ENCODE measurements at regions not wholly inside any gene's neighbourhood (a gene's known extent, or its start where the extent isn't known, plus 50 kb on each side); places are given as distances from the start of the nearest gene placed in this dataset.
"Not testable (repeated sequence)": the region's sequence is repeated elsewhere in the genome, so short reads cannot be mapped to it uniquely, and the experiment has no call there.

DNA sequence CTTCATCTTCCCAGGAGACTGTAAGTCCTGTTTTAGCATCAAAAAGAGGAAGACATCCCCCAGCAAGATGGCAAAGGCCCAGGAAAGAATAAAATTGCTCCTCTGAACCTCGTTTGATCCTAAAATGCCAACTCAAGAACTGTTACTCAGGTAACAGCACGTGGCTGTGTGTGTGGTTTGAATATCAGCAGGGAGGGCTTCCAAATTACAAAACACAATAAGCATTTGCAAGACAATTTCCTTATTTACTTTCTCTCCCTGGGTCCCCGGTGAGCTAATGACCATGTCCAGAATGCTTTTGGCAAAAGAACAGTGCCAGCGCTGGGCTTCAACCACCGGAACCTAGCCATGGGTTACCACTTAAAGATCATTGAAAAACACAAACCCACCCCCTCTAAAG lies 163.6 kb downstream of the C1D start:
- Histone ChIP-seq H3K4me3 (no peak overlapping the region), H3K27me3 (no peaks in the 10 kb centered on the region), H3K36me3 (no peaks in the 10 kb centered on the region), H3K4me1 (peaks cover 14% of the 10 kb centered on the region), H3K27ac (no peak overlapping the region), H3K4me2 (peak overlapping the region; percentile 55), H3K9ac (no peak overlapping the region), H3K9me3 (no peaks in the 10 kb centered on the region), H4K20me1 (no peaks in the 10 kb centered on the region)
- TF ChIP-seq Cebpa-rat (IDR thresholded peaks at IDR 0.05): no peak

DNA sequence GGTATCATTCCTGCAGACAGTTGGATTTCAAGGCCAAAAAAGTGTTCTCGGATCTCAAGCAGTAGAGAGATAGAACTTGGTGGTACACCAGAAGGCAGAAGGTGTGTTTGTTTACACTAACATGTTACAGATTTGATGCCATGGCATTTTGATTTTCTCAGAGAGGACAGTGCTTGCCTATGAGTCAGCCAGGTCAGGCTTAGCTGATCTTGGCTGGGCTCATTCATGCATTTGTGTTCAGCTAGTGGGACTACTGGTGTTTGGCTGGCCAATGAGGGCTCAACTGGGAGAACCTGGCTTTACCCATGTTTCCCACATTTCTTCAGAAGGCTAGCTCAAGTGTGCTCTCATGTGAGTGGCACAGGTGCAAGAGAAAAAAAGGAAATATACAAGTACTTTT lies 162.0 kb downstream of the C1D start:
- H3K9me3 ChIP-seq: no peaks in the 10 kb centered on the region
- H3K9ac ChIP-seq: no peak overlapping the region
- H3K4me3 ChIP-seq: no peak overlapping the region
- no peak overlapping the region for H3K27ac ChIP-seq
- H4K20me1 ChIP-seq: no peaks in the 10 kb centered on the region
- peaks cover 29% of the 10 kb centered on the region for H3K4me1 ChIP-seq
- H3K27me3 ChIP-seq: no peaks in the 10 kb centered on the region
- no peak for TF ChIP-seq Cebpa-rat (IDR thresholded peaks at IDR 0.05)
- H3K4me2 ChIP-seq: no peak overlapping the region
- no peaks in the 10 kb centered on the region for H3K36me3 ChIP-seq

GRCh38 chr2:67904566-67904965 lies 158.2 kb downstream of the C1D start:
- no peak overlapping the region for H3K4me3 ChIP-seq
- H3K9ac ChIP-seq: no peak overlapping the region
- H3K36me3 ChIP-seq: no peaks in the 10 kb centered on the region
- peak overlapping the region; percentile 15; the same call in 1 of the 2 replicates for H3K27ac ChIP-seq
- H3K27me3 ChIP-seq: no peaks in the 10 kb centered on the region
- no peak for TF ChIP-seq Cebpa-rat (IDR thresholded peaks at IDR 0.05)
- H3K4me2 ChIP-seq: peak overlapping the region; percentile 41
- peaks cover 17% of the 10 kb centered on the region for H3K4me1 ChIP-seq
- H4K20me1 ChIP-seq: no peaks in the 10 kb centered on the region
- H3K9me3 ChIP-seq: no peaks in the 10 kb centered on the region

- H3K4me1 ChIP-seq: peaks cover 17% of the 10 kb centered on the region
- H4K20me1 ChIP-seq: no peaks in the 10 kb centered on the region
- H3K9ac ChIP-seq: no peak overlapping the region
- no peaks in the 10 kb centered on the region for H3K36me3 ChIP-seq
- no peaks in the 10 kb centered on the region for H3K9me3 ChIP-seq
- H3K27me3 ChIP-seq: no peaks in the 10 kb centered on the region
- H3K27ac ChIP-seq: peak overlapping the region; percentile 15; the same call in 1 of the 2 replicates
- no peak for TF ChIP-seq Cebpa-rat (IDR thresholded peaks at IDR 0.05)
- peak overlapping the region; percentile 41 for H3K4me2 ChIP-seq
- H3K4me3 ChIP-seq: no peak overlapping the region
These were observed 157.8 kb downstream of the C1D start for GRCh38 chr2:67904966-67905365.

DNA sequence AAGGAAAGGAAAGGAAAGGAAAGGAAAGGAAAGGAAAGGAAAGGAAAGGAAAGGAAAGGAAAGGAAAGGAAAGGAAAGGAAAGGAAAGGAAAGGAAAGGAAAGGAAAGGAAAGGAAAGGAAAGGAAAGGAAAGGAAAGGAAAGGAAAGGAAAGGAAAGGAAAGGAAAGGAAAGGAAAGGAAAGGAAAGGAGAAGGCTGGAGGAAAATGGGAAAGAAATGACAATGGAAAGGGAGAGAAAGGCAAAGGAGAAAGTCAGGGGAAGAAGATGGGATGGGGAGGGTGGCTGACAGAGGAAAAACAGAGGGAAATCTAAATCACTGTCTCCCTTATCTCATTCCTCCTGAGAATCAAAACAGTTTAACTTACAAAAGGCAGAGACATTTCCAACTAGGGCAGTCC lies 156.3 kb downstream of the C1D start:
- not testable (repeated sequence) for H3K4me2 ChIP-seq, H3K4me3 ChIP-seq, H4K20me1 ChIP-seq, H3K36me3 ChIP-seq, H3K9me3 ChIP-seq, H3K27me3 ChIP-seq, H3K27ac ChIP-seq, H3K9ac ChIP-seq
- peaks cover 17% of the 10 kb centered on the region for H3K4me1 ChIP-seq

DNA sequence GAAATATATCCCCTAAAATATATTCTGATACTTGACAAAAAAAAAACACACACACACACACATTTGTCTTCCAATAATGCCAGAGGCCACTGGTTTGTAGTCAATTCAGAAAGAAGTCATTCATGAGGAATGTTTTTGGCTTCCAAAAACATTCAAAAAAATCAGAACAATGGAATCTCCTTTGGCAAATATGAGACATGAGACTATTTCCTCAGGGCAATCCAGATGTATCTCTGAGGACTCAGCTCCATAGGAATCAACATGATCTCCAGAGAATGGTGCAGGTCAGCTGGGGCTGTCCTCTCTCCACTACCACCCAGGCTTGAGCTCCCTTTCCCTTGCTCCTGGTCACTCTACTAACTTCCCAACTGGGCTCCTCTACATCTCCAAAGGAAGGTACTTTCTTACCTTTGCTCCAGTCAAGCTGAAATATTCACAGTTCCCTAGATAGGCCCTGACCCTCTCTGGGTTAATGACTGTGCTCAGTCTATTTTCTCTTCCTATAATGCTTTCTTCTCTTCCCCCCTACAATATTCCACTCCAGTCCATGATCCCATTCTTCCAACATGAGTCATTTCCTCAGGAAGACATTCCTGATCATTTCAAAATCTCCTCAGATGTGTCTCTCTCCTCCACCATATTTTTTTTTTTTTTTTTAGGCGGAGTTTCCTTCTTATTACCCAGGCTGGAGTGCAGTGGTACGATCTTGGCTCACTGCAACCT lies 145.3 kb downstream of the C1D start:
- no peaks in the 10 kb centered on the region for H3K36me3 ChIP-seq
- H3K27ac ChIP-seq: no peak overlapping the region
- no peak for TF ChIP-seq Cebpa-rat (IDR thresholded peaks at IDR 0.05)
- no peaks in the 10 kb centered on the region for H4K20me1 ChIP-seq
- no peak overlapping the region for H3K9ac ChIP-seq
- H3K4me2 ChIP-seq: no peak overlapping the region
- H3K27me3 ChIP-seq: no peaks in the 10 kb centered on the region
- no peaks in the 10 kb centered on the region for H3K4me1 ChIP-seq
- H3K4me3 ChIP-seq: no peak overlapping the region
- no peaks in the 10 kb centered on the region for H3K9me3 ChIP-seq

DNA sequence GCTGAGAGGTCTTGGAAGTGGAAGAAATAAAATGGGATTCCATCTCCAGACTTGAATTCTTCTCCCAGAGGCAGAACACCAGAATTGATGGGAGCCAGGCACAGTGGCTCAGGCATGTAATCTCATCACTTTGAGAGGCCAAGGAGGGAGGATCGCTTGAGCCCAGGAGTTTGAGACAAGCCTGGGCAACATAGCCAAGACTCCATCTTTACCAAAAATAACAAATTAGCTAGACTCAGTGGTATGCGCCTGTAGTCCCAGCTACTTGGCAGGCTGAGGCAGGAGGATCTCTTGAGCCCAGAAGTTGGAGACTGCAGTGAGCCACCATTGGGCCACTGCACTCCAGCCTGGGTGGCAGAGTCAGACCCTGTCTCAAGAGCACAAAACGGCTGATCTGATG lies 144.3 kb downstream of the C1D start:
- H3K9me3 ChIP-seq: no peaks in the 10 kb centered on the region
- H3K4me3 ChIP-seq: no peak overlapping the region
- peaks cover 1% of the 10 kb centered on the region for H3K4me1 ChIP-seq
- no peaks in the 10 kb centered on the region for H3K27me3 ChIP-seq
- H3K27ac ChIP-seq: no peak overlapping the region
- no peaks in the 10 kb centered on the region for H4K20me1 ChIP-seq
- no peak overlapping the region for H3K4me2 ChIP-seq
- TF ChIP-seq Cebpa-rat (IDR thresholded peaks at IDR 0.05): no peak
- H3K36me3 ChIP-seq: no peaks in the 10 kb centered on the region
- H3K9ac ChIP-seq: no peak overlapping the region

DNA sequence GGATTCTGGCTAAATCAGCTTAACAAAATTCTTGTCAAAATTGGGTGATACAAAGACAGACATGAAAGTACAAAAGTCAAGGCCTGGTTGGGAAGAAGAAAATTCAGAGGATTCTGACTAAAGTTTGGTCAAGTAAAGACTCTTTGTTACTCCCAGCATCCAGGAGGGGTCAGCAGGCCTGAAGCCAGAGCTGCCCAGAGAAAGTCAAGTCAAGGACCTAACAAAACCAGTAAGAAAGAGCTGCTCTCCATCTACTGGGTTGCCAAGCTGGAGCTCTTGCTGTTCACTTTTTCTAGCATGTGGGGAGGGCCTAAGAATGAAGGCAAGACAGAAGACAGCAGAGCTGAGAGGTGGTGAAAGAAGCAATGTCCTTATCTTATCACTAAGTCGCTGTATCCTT lies 143.3 kb downstream of the C1D start:
- no peak for TF ChIP-seq Cebpa-rat (IDR thresholded peaks at IDR 0.05)
- no peak overlapping the region for H3K27ac ChIP-seq

DNA sequence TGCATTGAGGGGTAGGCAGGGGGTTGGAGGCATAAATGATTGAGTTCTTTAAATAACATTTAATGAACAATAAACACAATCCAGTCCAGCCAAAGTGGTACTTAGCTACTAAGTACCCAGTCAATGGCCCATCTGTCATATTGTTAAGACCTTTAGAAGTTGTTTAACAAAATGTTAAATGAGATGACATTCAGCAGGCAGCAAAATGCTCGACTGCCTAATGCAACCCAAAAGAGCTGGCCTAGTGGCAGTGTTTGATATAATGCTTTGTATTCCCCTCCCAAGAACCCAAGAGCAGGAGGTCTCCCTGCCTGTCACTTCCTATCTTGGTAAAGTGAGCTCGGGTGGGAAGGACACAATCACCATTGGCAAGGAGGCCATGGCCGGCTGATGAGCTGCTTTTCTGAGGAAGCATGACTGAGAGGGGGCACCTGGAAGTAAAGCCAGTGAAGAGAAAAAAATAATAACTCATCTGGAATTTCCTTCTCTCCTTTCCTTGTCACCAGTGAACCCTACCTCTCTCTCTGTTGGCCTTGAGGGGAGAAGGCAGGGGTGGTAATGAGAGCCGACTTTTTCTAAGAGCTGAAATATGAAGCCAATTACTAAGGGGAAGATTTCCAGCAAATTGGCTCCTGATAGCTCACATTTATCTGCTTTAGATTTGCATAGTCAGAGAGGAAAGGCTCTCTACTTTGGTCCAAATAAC lies 140.6 kb downstream of the C1D start:
- Histone ChIP-seq H3K27me3 (no peaks in the 10 kb centered on the region), H3K9ac (no peak overlapping the region), H3K36me3 (no peaks in the 10 kb centered on the region), H4K20me1 (no peaks in the 10 kb centered on the region), H3K4me3 (no peak overlapping the region), H3K4me1 (peaks cover 7% of the 10 kb centered on the region), H3K27ac (no peak overlapping the region), H3K9me3 (no peaks in the 10 kb centered on the region), H3K4me2 (no peak overlapping the region)
- TF ChIP-seq Cebpa-rat (IDR thresholded peaks at IDR 0.05): no peak

More for the DNA sequence above, 143.3 kb downstream of the C1D start:
- H3K4me1 ChIP-seq: peaks cover 7% of the 10 kb centered on the region
- no peaks in the 10 kb centered on the region for H4K20me1 ChIP-seq
- H3K9ac ChIP-seq: no peak overlapping the region
- H3K36me3 ChIP-seq: no peaks in the 10 kb centered on the region
- H3K4me3 ChIP-seq: no peak overlapping the region
- H3K27me3 ChIP-seq: no peaks in the 10 kb centered on the region
- no peaks in the 10 kb centered on the region for H3K9me3 ChIP-seq
- no peak overlapping the region for H3K4me2 ChIP-seq

- no peak overlapping the region for H3K27ac ChIP-seq
- H3K9ac ChIP-seq: no peak overlapping the region
- no peak for TF ChIP-seq Cebpa-rat (IDR thresholded peaks at IDR 0.05)
- no peaks in the 10 kb centered on the region for H3K27me3 ChIP-seq
- no peaks in the 10 kb centered on the region for H4K20me1 ChIP-seq
- peak overlapping the region; percentile 3; the same call in 1 of the 2 replicates for H3K4me2 ChIP-seq
- H3K9me3 ChIP-seq: no peaks in the 10 kb centered on the region
- H3K36me3 ChIP-seq: no peaks in the 10 kb centered on the region
- peaks cover 7% of the 10 kb centered on the region for H3K4me1 ChIP-seq
- no peak overlapping the region for H3K4me3 ChIP-seq
These were observed 139.1 kb downstream of the C1D start for GRCh38 chr2:67923696-67924095.

All from BLaER1 (cell line).